Non-pigmented ciliary epithelial cell (primary cell): ENCODE measurements at regions not wholly inside any gene's neighbourhood (a gene's known extent, or its start where the extent isn't known, plus 50 kb on each side); places are given as distances from the start of the nearest gene placed in this dataset.

ENCODE experiments used
- DNase-seq: peaks from one replicate; pipeline ENCODE4 v3.0.0-alpha.2; 2010; ENCODE audit warnings: low read depth

DNA sequence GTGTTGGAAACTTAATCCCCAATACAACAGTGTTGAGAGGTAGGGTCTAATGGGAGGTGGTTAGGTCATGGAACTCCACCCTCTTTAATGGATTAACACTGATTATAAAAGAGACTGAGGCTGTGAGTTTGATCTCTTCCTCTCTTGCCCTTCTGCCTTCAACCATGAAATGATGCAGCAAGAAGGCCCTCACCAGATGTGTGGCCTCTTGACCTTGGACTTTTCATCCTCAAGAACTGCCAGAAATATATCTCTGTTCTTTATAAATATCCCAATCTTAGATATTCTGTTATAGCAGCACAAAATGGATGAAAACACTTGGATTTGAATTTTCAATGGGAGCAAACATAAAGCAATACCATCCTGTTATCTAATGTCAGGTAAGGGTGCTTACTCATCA, 67.6 kb downstream of the NMUR2 start:
- no peak for DNase-seq

DNA sequence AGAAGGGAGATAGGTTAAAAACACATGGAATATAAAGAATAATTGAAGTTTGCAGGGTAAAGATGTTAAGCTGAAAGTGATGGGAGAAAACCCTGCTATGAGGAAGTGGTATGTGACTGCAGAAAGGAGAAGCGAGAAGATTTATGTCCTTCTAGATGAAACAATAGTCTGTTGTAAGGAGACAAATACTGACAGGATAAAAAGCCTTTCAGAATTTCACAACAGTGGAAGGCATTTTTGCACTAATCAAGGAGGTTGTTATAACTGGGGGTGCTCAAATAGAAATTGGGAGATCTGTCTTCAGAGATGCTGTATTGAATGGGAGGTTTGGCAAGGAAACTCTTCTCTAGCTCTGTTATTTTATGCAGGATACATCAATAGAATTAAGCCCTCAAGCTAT, 69.6 kb downstream of the NMUR2 start:
- no peak for DNase-seq

DNA sequence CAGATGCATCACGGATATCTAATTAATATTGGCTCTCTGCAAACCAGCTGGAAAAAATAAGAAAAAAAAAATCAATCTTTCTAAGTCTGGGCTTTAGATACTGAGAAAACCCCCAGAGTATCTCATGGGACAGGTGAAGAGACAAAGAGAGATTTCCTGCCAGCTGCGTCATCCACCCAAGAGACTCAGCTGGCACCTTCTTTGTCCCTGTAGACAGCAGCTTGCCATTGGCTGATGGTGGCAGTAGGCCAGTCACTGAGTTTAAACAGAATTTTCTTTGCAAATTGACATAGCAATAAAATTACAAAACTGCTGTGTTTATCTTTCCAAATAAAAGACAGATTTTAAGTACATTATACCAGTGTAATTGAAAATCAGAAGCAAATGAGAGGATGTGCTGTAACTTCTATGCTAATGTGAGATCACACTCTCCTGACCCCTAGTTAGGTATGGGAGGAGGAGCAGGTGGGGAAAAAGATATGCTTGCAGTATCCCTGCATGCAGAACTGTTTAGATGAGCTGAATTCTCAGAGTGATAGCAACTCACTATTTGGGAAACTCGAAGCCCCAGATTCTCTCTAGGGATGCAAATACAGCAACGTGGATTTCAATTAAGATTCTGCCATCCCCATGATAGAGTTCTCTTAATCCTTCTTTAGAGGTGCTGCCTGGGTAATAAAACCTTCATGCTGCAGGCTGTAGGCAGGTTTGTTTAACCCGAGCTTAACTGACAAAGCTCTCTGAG, 72.2 kb downstream of the NMUR2 start:
- no peak for DNase-seq

DNA sequence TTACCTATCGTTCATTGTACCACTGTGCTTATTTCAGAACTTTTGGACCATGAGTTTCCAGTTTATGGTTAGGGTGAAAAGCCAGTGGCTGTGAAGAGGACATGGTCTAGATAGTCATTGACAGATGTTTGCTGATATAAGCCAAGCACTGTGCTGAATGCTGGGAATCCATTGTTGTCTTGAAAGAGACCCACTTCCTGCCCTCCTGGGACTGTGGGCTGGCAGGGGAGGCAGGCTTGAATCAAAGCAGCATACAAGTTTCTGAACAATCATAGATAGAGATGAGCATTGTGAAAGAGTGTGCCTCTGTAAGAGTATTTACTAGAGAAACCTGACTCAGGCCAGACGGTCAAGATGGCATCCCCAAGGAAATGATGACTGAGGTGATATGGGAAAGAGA, 73.4 kb downstream of the NMUR2 start:
- DNase-seq: no peak

DNA sequence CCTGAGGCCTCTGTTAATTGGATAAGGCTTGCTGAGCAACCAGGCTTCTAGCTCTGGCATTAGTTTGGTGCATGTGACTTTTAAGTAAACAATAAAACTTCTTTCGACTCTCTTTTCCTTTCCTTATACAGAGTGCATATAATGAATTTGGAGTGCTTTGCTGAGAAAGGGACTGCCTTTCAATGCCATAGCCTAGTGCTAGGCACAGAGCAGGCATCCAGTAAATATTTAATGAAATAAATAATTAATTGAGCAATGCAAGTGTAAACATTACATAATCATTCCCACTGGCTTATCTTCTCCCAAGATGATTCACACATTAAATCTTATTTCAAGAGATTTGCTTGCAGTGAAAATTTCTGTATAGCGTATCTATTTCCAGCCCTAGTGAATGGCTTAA, 74.1 kb downstream of the NMUR2 start:
- no peak for DNase-seq

DNA sequence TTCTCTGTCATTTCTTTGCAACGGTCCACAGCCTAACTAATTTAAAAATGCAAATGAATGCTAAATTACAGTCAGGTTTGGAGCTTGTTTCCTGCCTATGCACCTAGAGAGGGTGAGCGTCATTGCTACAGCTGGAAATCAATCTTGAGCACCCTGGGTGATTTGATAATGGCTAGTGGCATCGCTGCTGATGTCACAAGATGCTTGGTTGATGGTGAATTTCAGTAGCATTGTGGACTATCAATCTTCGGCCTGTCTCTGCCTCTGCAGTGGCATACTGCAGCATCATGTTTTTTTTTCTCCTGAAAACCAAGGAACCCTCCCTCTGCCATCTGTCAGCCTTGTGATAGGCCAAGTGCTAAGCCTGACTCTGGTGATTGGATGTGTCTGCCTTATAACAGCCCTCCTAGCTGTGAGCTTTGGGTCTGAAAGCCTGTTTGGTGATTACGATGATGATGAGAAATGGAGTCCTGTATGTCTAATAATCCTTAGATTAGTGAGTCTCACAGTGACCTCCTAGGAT, 75.3 kb downstream of the NMUR2 start:
- DNase-seq: no peak

DNA sequence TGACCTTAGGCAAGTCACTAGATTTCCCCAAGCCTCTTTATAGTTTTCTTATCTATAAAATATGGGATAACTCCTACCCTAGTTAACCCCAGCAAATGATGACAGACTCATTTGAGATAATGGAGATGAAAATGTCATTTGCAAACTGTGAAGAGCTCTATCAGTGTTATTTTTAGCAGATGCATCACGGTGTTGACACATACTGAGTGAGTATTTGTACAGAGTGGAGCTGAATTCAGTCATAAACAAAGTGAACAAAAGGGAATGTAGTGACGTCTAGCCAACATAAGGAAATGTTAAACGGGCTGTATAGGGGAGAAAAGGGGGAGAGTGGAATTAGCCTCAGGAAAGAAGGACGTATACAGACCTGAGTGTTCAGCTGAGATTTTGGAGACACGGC, 75.9 kb downstream of the NMUR2 start:
- DNase-seq: no peak

DNA sequence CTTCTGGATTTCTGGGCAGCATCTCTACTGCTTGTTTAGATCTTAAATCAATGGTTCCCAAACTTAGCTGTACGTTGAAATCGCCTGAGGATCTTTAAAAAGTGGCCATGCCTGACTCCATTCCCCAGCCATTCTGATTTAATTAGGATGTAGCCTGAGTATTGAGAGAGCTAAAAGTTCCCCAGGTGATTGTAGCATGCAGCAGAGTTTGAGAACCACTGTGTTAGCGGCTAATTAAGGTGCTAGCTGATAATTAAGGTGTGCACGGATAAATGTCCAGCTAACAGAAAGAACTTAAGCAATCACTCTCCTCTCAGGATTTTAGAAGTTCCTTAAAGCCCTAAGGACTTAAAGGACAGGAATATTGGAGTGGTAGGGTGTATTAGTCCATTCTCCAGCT, 89.1 kb downstream of the NMUR2 start:
- DNase-seq: no peak

DNA sequence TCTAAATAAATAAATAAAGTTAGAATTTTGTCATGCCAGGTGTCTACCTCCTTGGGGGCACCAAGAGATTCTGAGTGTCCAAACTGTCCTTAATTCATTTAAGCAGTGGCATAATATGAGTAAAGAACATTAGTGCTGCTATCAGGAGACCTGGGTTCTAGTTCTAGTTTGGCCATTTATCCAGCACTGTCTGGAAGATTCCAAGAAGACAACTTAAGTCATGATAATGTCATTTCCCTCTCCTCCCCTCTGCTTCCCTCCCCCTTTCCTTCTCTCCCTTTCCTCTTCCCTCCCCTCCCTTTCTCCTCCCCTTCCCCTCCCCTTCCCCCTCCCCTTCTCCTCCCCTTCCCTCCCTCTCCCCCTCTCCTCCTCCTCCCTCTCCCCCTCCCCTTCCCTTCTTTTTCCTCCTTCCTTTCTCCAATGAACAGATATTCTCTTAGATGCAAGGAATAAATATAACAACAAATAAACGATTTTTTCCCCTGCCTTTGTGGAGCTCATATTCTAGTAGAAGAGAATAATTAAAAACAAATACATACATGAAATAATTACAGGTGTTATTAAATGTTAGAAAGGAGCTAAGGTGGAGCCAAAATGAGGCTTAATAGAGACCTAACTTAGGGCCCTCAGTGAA, 90.8 kb downstream of the NMUR2 start:
- DNase-seq: no peak

DNA sequence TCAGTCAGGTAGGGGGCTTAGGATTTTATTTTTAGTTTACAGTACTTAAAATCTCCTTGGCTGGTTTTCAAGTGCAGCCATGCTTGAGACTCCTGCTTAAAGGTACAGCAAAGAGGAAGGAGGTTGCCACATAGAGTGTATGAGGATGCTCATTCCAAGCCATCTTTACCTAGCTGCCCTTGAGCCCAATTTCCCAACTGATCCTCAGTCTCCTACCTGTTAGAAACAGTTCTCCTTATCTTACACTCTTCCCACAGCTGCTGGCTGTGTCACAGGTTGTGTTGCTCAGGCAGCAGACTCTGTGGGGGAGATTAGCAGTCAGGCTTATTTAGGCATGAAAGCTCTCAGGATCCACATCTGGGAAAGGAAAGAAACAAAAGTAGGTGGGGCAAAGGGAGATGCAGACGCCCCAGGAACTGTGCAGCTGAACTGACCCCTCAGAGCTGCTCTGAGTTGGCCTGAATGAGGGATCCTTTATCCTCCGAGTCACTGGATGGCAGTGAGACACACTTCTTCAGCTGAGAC, 95.1 kb downstream of the NMUR2 start:
- no peak for DNase-seq

DNA sequence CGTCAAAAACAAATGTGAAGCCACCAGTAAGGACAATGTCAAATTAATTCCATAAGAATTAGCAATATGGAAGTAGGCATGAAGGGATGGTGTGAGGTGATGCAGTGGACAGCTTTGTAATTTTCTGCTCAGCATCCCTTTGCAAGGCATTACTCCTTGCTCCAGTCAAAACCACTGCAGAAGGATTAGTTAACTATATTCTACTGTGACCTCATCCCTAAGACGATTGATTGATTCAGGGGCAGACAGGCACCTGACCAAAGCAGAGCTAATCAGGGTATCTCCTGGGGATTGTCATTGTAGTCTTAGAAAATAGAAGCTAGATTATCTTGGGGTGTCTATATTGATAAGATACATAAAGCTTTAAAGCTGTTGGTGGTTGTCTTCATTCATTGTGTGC, 98.7 kb downstream of the NMUR2 start:
- no peak for DNase-seq

DNA sequence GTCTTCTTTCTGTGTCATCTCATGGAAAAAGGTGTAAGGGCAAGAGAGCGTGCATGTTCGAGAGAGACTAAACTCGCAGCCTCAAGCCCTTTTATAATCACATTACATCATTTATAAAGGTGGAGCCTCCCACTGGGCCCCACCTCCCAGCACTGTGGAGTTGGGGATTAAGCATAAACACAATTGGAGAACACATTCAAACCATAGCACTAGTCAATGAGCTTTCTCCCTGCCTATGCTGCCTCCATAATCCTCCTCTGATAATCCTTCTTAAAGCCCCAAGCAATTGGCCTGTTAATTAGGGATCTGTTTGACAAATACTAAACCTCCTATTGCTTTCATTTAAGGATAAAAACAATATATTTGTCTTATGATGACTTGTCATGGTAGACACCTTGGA, 99.6 kb downstream of the NMUR2 start:
- DNase-seq: no peak

DNA sequence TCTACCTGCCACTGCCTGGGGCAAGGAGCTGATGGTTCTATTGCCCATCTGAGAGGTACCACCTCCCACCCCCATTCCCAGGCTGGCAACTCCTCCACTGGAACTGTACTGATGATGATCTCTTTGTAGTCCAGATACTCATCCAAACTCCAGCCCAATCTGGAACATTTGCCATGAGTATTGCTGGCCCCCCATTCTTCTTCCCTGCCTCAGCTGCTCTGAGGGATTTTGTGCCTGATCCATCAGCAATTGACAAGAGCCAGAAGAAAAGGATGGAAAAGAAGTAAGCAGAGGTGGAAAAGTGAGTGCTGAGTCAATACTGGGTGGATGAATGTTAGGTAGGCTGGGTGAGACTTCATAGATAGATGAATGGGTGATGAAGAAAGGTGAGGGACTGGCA, 101.2 kb downstream of the NMUR2 start:
- no peak for DNase-seq

DNA sequence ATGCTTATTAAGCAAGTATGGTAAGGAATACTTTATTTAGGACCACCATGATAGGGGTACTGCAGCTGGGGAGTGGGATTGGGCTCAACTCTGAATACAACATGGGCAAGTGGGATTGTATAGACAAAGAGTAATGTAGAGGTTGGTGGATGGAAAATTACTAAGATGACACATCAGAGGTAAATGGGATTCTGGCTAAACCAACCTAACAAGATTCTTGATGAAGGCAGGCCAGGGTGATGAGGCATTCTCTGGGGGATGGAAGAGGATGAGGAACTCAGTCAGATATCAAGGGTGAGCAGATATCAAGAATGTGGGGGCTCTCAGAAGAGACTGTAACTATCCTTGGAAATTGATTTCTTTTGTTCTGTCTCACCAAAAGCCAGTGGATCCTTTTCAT, 107.2 kb downstream of the NMUR2 start:
- no peak for DNase-seq

DNA sequence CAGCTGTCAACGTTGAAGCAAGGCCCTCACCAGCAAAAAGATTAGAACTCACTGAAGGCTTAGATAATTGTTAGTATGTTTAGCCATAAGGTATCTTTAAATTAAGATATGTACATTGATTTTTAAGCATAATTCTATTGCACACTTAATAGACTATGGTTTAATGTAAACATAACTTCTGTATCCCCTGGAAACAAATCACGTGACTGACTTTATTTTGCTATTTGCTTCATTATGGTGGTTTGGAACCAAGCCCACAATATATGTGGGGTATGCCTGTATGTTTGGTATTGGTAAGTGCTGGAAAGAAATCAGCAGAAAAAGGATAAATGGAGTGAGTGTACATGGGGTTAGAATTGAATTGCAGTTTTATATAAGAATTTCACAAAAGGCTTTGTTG, 111.9 kb downstream of the NMUR2 start:
- DNase-seq: no peak

DNA sequence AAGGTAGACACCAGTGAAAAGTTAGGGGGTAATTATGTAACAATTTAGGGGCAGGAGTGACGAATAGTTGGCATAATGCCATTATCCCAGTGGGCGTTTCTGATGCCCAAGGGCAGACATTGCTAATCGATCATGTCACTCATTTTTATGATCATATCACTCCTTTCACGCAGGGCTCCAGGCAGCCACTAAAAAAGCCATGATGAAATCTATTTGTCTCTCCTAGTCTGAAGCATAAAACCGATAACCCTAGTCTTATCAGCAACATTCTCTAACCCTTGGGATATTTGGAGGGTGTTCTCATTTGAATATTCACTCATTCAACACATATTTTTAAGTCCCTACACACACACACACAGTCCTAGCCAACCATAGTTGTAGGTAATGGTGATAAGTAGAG, 114.9 kb downstream of the NMUR2 start:
- DNase-seq: no peak

DNA sequence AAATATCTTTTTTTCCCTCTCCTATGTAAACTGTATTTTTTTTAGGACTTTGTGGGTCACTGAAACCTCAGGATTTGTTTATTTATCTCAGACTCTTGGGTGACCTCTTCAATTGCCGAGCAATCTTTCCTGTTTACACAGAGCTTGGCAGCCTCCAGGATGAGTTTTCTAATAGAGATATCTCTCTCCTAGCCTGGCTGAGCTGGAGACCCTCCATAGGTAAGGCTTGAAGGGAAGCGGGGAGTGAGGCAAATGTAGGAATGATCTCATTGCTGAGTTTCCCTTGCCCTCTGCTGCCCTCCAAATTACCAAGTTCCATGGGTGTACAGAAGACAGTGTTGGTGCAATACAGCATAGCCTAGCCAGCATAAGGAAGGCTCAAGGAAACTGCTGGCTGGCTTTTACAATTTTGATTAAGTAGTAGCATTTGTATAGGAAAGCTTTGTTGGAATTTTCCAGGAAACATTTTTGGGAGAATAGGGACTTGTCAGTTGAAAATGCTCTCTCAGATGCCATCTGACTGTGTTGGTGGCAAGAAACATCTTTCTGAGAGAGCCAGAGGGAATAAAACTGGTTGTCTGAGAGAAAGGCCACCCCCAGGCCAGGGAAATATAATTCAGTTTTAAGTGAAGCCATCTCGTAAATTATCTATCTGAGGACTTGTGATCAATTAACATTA, 116.0 kb downstream of the NMUR2 start:
- DNase-seq: no peak

DNA sequence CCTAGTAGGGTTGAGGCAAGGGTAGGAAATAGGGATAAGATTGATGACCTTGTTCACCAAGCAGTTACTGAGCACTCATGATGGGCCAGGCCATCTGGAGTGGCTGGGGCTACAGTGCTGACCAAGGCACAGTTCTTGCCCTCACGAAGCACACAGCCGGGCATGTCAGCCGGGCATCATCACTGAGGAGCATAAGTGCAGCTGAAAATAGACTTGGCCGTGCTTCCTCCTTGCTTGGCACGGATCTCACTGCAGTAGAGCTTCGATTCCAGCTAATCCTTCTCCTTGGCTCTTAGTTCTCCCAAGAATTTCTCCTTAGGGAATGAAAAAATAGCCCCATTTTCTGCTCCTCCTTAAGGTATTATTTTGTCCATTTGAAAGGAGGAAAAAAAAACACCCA, 116.6 kb downstream of the NMUR2 start:
- DNase-seq: no peak

DNA sequence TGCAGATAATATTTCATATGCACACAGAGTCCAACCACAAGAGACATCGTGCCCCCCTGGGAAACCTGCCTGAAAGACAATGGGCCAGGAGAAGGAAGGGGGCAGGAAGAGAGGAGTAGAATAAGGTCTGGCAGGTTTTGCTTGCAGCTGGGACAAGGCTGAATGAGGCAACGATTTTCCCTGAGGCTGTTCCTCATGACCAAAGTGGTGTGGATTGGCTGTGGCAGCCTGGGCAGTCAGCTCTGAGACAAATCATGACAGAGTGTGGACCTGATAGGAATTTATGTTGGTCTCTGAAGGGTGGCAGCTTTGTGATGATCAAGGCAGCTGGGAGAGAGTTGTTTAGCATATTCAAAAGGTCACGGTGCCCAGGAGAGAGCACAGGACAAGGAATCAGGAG, 119.3 kb downstream of the NMUR2 start:
- no peak for DNase-seq

DNA sequence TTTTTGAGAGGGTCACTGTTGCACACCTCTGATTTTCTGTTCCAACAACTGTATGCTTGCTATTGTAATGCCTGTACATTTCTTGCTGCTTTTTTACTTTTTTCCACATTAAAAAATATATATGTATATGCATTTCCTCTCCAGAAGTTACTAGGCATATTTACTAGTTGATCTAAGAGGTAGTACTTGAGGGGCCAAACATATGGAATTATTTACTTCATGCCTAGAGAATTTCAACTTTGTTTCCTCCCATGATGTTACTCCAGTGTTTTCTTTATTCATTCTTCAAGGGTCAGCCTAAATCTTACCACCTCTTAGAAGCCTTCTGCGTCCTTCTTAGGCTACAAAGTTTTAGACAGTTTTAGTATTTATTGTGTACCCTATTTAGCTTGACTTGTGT, 122.7 kb downstream of the NMUR2 start:
- DNase-seq: no peak

DNA sequence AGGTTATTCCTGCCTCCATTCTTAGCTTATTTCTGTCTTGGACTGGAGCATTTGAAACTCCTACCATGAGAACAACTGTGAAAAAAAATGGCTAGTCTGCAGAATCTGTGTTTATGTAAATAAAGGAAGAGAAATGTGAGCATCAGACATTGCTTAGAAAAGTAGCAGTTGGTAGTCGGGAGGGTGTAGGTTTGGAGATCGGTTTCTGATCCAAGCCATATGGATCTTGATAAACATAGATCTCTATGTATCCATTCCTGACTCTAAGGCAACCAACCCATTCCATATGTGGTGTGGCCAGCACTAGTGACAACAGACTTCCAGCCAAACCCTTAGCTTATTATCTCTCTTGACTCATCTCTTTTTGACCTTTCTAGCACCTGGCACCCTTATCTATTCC, 127.1 kb downstream of the NMUR2 start:
- DNase-seq: no peak

DNA sequence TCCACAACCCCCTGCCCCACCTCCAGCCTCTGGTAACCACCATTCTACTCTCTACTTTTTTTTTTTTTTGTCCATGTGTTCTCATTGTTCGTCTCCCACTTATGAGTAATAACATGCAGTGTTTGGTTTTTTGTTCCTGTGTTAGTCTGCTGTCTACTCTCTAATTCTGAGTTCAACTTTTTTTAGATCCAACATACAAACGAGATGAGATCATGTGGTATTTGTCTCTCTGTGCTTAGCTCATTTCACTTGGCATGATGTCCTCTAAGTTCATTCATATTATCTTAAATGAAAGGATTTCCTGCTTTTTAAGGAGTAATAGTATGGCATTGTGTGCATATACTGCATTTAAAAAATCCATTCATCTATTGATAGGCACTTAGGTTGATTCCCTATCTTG, 130.9 kb downstream of the NMUR2 start:
- no peak for DNase-seq

DNA sequence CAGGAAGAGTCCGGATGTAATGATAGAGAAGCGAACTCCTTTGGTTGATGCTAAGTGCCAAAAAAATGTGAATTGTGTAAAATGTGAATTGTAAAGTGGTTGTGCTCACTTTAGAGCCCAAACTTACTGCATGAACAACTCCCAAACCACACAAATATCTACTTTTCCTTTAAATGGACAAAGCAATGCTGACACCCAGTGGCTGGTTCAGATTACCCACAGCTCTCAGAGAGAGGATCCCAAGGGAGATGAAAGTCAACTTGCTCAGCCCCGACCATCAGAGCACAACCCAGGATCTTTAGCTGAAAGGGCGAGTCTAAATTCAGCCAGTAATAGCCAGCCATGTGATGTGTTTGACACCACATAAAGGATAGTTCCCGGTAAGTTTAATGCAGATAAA, 133.7 kb downstream of the NMUR2 start:
- DNase-seq: no peak
